ENCODE measurements at regions not wholly inside any gene's neighbourhood (a gene's known extent, or its start where the extent isn't known, plus 50 kb on each side); places are given as distances from the start of the nearest gene placed in this dataset.

- in situ Hi-C loops (cut with MboI) (loop anchor here (5.0 kb wide), 1 partner anchor 549 kb away; no protein-coding TSS in a partner anchor), intact Hi-C loops (cut with micrococcal nuclease) (loop anchor here (1.0 to 5.0 kb wide), 4 partner anchors 146 to 548 kb away; no protein-coding TSS in a partner anchor)
- H3K27me3 ChIP-seq (ENCODE audit: control insufficient read depth in 2 of 2, insufficient read depth in 2 of 2, low read length in 2 of 2): peaks cover 0 to 4% of the 10 kb centered on the region in 2 experiments; a peak in 2 of 5 replicates
- no peak overlapping the region for H3K27ac ChIP-seq (ENCODE audit: extremely low read depth, low read depth, low read length)
- H3K4me3 ChIP-seq: no peak overlapping the region
- DNase-seq (ENCODE audit: extremely low read depth in 1 of 4, low spot score in 3 of 4) (no peak), FAIRE-seq (no peak), ATAC-seq (no peak)
- WGBS (ENCODE audit: insufficient coverage, low coverage, missing lambda C conversion rate): 0% methylated on average over 2 of the region's 2 CpGs
- no peaks in the 10 kb centered on the region for H3K9me1 ChIP-seq (ENCODE audit: control insufficient read depth, insufficient read depth, low read length)
- no peaks in the 10 kb centered on the region for H4K20me1 ChIP-seq (replicated peaks; ENCODE audit: control insufficient read depth, insufficient read depth, low read length)
- no peaks in the 10 kb centered on the region for H3K79me2 ChIP-seq (ENCODE audit: control insufficient read depth, insufficient read depth, low read length)
- H3K4me2 ChIP-seq (ENCODE audit: insufficient read depth, low read length): no peak overlapping the region
- no peaks in the 10 kb centered on the region for H3K4me1 ChIP-seq (replicated peaks in 1 of 2; ENCODE audit: control insufficient read depth in 2 of 2, insufficient read depth in 2 of 2, low read length in 2 of 2)
- no peak overlapping the region for H2AFZ ChIP-seq (ENCODE audit: low read depth, low read length)
- no peak overlapping the region for H3K9ac ChIP-seq (ENCODE audit: insufficient read depth in 1 of 2, low read depth in 2 of 2, low read length in 2 of 2)
- CTCF ChIA-PET (ENCODE audit: low intra/inter-chr PET ratio): interaction anchor here (0.8 to 1.7 kb wide), 5 partner anchors 344 to 591 kb away, joined by 3 to 8 read pairs (median 4); no protein-coding TSS in a partner anchor
- BruUV-seq (replicated peaks): no TSS peak
- no peaks in the 10 kb centered on the region for H3K9me3 ChIP-seq (replicated peaks; ENCODE audit: control insufficient read depth, insufficient read depth, low read depth, low read length)
- no peaks in the 10 kb centered on the region for H3K36me3 ChIP-seq (ENCODE audit: control insufficient read depth, insufficient read depth, low read length)
- POLR2A ChIA-PET: no interaction called here
- no peak for TF ChIP-seq ZBTB40 (IDR thresholded peaks at IDR 0.05)
- TF ChIP-seq ZBTB40 (CRISPR knock-in tag; IDR thresholded peaks at IDR 0.05): no peak
- TF ChIP-seq ZSCAN32 (CRISPR knock-in tag; IDR thresholded peaks at IDR 0.05): no peak
- no peak for TF ChIP-seq AFF4 (CRISPR knock-in tag; IDR thresholded peaks at IDR 0.05)
- TF ChIP-seq BRF1 (IDR thresholded peaks at IDR 0.05; ENCODE audit: borderline replicate concordance, extremely low read depth, insufficient read length): no peak
- no peak for TF ChIP-seq MTA2 (IDR thresholded peaks at IDR 0.05; ENCODE audit: low read depth)
- no peak for TF ChIP-seq PML (IDR thresholded peaks at IDR 0.05; ENCODE audit: low read length)
- no peak for TF ChIP-seq KDM1A (IDR thresholded peaks at IDR 0.05)
- TF ChIP-seq JUND (IDR thresholded peaks at IDR 0.05; ENCODE audit: borderline replicate concordance, low read depth, low read length): no peak
- TF ChIP-seq JUND (tag; IDR thresholded peaks at IDR 0.05; ENCODE audit: borderline replicate concordance, low read depth, low read length): no peak
- no peak for TF ChIP-seq MAFK (IDR thresholded peaks at IDR 0.05; ENCODE audit: low read length)
Observed at GRCh38 chr7:91636728-91637127, 243.8 kb downstream of the MTERF1 start.
